GM18867 (cell line): ENCODE measurements at regions not wholly inside any gene's neighbourhood (a gene's known extent, or its start where the extent isn't known, plus 50 kb on each side); places are given as distances from the start of the nearest gene placed in this dataset.

Source experiments
- ATAC-seq: cut with Tn5 transposase; IDR thresholded peaks from one replicate; pipeline ENCODE4 v1.9.1; 2021; ENCODE audit warnings: mild to moderate bottlenecking, moderate library complexity; ENCODE audit not compliant: unreplicated experiment

DNA sequence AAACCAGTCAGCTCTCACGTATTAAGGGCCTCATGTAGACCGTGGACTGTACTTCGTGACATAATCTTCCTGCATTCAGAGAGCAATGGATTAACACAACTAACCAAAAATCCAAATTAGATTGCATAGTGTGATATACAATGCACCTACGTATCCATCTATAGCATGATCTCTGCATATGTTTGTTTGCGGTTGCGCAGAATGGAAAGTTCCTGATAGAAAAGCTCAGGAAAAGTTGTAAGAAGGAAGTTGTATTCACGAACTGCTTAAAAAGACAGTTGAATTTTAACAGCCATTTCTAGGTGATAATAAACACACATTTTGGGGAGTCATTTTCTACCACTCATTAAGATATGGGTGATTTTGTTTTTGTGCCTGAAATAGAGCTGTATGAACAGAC is 869.0 kb downstream of the TLE4 start:
- ATAC-seq: no peak

- ATAC-seq: no peak
Measured at GRCh38 chr9:80437825-80438224, 866.1 kb downstream of the TLE4 start.

DNA sequence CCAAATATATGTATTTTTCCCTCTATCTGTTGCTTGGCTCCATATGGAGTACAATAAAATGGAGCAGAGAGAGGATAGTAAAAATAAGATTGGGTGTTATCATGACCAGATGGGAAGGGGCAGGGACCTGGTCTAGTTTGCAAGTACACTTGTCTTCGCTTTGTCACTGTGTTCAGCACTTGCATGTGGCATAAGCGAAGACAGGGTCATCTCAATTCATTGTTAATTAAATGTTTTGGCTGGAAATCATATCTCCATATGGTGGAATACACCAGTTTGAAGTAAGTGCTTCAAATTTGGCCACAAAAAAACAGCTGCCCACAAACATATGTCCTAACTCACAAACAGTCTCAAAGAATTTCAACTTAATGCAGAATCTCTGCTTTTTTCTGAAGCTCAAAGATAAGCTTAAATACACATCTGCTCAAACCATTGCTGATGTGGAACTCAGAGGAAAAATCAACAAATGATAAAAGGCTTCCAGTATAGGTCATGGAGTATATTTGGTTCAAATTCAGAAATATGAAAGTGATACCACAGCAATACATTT is 865.4 kb downstream of the TLE4 start:
- ATAC-seq: no peak

GRCh38 chr9:80435591-80435990 is 863.8 kb downstream of the TLE4 start:
- ATAC-seq: no peak

DNA sequence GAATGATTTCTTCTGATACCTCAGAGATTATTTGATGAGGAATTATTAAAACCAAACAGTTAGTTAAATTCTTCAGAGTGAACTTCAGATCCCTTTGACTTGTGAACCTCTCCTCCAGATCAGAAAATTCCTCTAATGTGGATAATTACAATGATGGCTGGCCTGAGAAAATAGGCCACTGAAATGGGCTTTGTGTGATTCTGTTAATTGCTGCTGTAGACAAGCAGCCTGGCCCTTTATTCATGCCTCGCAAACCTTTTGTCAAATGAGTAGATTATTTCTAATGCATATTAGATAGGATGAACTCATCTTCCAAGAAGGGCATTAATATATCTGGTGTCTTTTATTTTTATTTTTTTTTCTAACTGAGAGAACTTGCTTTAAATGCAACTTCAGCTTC is 855.2 kb downstream of the TLE4 start:
- no peak for ATAC-seq

DNA sequence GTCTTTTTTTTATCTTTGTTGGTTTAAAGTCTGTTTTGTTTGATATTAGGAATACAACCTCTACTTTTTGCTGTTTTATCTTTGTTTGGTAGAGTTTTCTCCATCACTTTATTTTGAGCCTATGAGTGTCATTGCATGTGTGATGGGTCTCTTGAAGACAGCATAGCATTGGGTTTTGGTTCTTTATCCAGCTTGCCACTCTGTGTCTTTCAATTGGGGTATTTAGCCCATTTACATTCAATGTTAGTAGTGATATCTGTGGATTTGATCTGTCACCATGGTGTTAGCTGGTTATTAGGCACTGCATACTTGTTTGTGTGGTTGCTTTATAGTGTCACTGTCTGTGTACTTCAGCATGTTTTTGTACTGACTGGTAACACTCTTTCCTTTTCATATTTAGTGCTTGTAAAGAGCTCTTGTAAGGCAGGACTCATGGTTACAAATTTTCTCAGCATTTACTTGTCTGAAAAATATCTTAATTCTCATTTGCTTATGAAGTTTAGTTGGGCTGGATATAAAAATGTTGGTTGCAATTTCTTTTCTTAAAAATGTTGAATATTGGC is 845.5 kb downstream of the TLE4 start:
- ATAC-seq: no peak

DNA sequence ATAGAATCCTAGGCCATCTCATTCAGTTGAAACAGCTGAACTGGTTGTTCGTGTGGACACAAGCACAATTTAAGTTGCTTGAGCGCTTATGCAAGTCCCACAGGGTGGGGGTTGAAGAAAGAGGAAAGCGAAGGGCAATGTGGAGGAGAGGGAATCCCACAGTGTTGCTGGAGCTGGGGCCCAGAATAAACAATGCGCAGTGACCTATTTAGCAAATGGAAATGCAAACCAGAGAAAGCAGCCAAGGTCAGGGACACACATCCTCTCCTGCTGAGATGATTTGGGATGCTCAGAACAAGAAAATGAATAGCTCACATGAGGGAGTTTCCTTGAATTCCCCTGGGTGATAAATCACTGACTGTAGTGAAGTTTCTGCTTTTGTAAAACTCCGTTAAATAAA is 838.3 kb downstream of the TLE4 start:
- ATAC-seq: no peak

DNA sequence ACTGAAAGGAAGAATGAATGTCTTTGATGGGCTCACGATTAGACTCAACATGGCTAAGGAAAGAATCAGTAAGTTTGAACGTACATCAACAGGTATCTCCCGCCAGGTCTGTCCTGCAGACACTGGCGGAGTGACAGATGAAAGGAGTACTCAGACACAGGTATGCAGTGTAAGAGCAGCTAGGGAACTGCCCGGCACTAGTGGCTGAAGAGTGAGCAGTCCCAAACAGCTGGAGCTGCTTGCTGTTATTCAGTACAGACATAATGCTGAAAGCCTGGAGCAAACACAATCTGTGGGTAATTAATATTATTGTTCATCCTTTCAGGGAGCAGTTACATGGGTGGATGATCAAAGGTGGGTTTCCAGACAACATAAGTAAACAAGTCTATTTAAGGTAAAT is 835.5 kb downstream of the TLE4 start:
- ATAC-seq: no peak

GRCh38 chr9:80401243-80401642 is 829.5 kb downstream of the TLE4 start:
- no peak for ATAC-seq

DNA sequence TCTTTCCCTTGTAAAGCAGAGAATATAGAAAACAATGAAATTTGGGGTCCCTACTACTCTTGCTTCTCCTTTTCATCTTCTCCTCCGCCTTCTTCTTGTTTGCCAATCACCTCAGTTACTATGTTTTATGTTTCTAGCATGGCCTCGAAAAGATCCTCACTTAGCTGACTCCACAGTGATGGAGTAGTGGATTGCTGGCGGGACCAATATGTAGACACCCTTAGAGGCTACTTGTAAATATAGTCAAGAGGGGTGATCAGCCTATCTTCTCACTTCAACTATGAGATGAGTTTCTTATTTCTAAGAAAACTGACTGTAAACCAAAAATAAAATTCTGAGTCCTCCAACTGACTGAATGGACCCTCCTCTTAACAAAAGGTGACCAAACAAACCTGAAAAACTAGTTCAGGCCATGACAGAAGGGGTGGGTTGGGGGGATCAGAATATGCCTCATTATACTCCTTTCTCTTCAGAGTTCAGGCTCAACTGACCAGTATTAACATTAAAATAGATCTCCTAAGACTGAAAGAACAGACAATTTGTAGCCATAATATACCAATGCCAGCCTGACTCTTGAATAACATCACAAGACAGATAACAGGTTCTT is 829.0 kb downstream of the TLE4 start:
- ATAC-seq: no peak

- ATAC-seq: no peak
Measured at GRCh38 chr9:80399606-80400005, 827.8 kb downstream of the TLE4 start.

GRCh38 chr9:80387828-80388227 is 816.1 kb downstream of the TLE4 start:
- no peak for ATAC-seq

DNA sequence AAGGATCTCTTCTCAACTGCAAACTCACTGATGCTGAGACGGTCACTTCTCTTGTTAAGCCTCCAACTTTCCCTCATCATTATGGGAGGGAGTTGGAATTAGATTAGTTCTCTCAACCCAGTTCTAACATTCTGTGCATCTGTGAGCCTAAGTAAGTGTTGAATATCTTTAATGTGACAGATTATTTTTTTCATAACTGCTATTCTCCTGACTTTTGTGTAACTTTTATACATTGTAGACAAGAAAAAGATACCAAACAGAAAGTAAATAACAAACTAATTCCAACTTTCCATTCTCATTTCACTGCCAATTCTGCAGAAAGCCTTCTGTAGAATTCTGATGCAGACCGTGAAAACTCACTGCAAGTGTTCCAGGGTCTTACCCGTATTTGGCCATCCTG is 813.5 kb downstream of the TLE4 start:
- ATAC-seq: no peak

GRCh38 chr9:80383331-80383730 is 811.6 kb downstream of the TLE4 start:
- ATAC-seq: no peak

GRCh38 chr9:80382211-80382891 is 810.6 kb downstream of the TLE4 start:
- ATAC-seq: no peak

DNA sequence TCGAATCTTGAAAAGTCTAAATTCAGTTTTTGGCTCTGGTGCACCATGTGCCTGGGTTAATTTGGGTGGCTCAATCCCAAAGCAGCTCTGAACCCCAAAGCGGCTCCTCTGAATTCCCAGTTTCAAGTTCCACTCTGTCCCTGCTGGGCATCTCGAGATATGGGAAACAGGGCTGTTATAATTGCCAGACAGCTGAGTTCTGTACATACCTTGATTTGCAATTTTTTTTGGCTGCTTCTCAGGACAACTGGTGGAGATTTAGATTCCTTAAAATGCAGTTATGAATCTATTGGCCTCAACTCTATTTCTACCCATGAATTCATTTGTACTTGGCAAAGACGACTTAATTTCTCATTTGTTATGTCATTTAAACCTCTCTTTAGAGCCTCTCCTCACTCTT is 808.5 kb downstream of the TLE4 start:
- no peak for ATAC-seq

DNA sequence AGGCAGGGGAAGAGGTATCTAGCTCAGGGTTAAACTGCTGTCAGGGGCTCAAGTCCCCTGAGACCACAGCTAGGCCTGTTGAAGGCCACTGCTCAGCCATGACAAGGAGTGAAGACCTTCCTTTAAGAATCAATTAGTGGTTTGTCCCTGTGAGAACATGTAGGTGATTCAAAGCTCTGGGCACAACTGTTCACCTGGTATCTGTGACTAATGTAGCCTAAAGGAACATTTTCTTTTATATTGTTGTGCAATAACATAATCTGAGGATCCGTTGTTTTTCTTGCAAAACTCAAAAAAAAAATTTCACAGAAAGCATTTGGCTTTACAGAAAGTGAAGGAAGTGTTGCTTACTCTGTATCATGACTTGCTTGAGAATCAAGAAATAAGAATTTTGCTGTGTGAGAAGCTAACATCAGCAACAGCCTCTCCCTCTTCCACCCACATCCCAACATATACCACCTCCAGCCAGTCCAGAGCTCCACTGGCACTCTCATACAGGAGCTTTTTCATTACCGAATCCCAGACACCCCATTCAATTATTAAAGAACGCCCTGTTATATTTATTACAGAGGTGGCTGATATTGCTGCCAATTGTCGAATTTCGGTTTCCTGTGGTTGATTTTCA is 807.0 kb downstream of the TLE4 start:
- ATAC-seq: no peak

- no peak for ATAC-seq
Measured at GRCh38 chr9:80376180-80376579, 804.4 kb downstream of the TLE4 start.

GRCh38 chr9:80375477-80375876 is 803.7 kb downstream of the TLE4 start:
- ATAC-seq: no peak

- no peak for ATAC-seq
Measured at GRCh38 chr9:80369641-80370040, 797.9 kb downstream of the TLE4 start.

DNA sequence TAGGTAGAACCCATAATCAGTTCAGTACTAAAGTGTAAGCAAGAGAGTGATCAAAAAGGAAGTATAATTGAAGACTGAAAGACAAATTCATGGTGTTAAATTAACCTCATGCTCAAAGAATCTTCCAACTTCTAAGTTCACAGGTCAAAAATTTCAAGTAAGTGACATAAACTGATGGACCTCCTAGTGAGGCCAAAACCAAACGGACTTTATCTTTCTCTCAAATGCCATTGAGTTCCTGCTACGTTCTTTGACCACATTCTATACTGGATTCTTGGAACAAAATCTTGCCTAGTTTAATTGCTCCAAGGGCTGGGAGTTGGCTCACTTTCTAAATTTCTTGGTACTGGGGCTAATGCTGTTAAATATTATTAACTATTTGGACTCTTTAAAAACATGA is 794.9 kb downstream of the TLE4 start:
- ATAC-seq: no peak
